Endodermal cell (in vitro differentiated cells): ENCODE measurements at regions not wholly inside any gene's neighbourhood (a gene's known extent, or its start where the extent isn't known, plus 50 kb on each side); places are given as distances from the start of the nearest gene placed in this dataset.

Experiments used
- DNase-seq: peaks from one replicate; pipeline ENCODE4 v3.0.0-alpha.2; 2017
- H3K27ac ChIP-seq: 2 replicates; pipeline ENCODE4 v1.5.1; 2013; ENCODE audit warnings: mild to moderate bottlenecking, low read depth, low read length, moderate library complexity
- H3K27me3 ChIP-seq: 2 replicates; pipeline ENCODE4 v1.6.1; 2013; ENCODE audit warnings: mild to moderate bottlenecking, low read length, moderate library complexity; ENCODE audit not compliant: insufficient read depth, control insufficient read depth, poor library complexity, severe bottlenecking
- H3K36me3 ChIP-seq: 2 replicates; pipeline ENCODE4 v1.7.0; 2013; ENCODE audit warnings: mild to moderate bottlenecking, low read length, moderate library complexity; ENCODE audit not compliant: control insufficient read depth, insufficient read depth
- H3K4me1 ChIP-seq: one replicate; pipeline ENCODE4 v1.7.0; 2013; ENCODE audit warnings: low read length; ENCODE audit not compliant: control insufficient read depth, insufficient read depth
- H3K4me3 ChIP-seq: 2 replicates; pipeline ENCODE4 v1.5.1; 2013; ENCODE audit warnings: mild to moderate bottlenecking, low read length, moderate library complexity
- H3K9ac ChIP-seq: 2 replicates; pipeline ENCODE4 v1.6.1; 2013; ENCODE audit warnings: mild to moderate bottlenecking, low read length, moderate library complexity; ENCODE audit not compliant: poor library complexity, severe bottlenecking; ENCODE audit errors: extremely low read depth
- H3K9me3 ChIP-seq: 2 replicates; pipeline ENCODE4 v1.6.1; 2013; ENCODE audit warnings: mild to moderate bottlenecking, low read length, moderate library complexity; ENCODE audit not compliant: control insufficient read depth
- H3K27ac Mint-ChIP-seq: 2 replicates; pipeline ENCODE4 v1.8.0; 2020; ENCODE audit warnings: mixed read lengths
- H3K27me3 Mint-ChIP-seq: 2 replicates; pipeline ENCODE4 v1.8.0; 2021; ENCODE audit warnings: mild to moderate bottlenecking, mixed read lengths; ENCODE audit not compliant: insufficient read depth
- H3K36me3 Mint-ChIP-seq: 2 replicates; pipeline ENCODE4 v1.8.0; 2020; ENCODE audit warnings: low read depth, mixed read lengths
- H3K4me1 Mint-ChIP-seq: 2 replicates; pipeline ENCODE4 v1.8.0; 2020; ENCODE audit warnings: mixed read lengths
- H3K4me3 Mint-ChIP-seq: 2 replicates; pipeline ENCODE4 v1.8.0; 2020; ENCODE audit warnings: mild to moderate bottlenecking, moderate library complexity, mixed read lengths
- H3K9me3 Mint-ChIP-seq: 2 replicates; pipeline ENCODE4 v1.8.0; 2020; ENCODE audit warnings: mild to moderate bottlenecking, mixed read lengths
- WGBS, 2 experiments: methylation state at CpG; one replicate each; pipeline versions ENCODE4 v1.1.5 to v1.1.7; 2013; ENCODE audit warnings: missing lambda C conversion rate in 2 of 2, mixed read lengths in 1 of 2; ENCODE audit not compliant: insufficient coverage in 1 of 2, insufficient read length in 1 of 2; 5-methylcytosine and 5-hydroxymethylcytosine counted together
- TF ChIP-seq, protein P1 (sequence below): fragments of 200-600 bp; sonication (generic); conservative IDR thresholded peaks from 2 replicates; pipeline ENCODE4 v1.5.0; 2021; ENCODE audit warnings: antibody characterized with exemption, mild to moderate bottlenecking

DNA sequence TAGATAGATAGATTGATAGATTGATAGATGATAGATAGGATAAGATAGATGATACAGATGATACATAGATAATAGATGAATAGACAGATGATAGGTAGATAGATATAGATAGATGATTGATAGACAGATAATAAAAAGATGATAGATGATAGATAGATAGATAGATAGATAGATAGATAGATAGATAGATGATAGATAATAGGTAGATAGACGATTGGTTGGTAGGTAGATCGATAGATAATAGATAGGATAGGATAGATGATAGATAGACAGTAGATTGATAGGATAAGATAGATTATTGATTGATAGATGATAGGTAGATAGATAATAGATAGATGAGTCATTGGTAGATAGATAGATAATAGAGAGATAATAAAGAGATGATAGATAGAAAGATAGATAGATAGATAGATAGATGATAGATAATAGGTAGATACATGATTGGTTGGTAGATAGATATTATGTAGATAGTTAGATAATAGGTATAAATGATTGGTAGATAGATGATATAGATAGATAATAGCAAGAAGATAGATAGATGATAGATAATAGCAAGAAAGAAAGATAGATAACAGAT is 109.4 kb upstream of the C16orf82 start:
- DNase-seq = no peak
- H3K36me3 Mint-ChIP-seq = no peaks in the 10 kb centered on the region
- no peaks in the 10 kb centered on the region for H3K4me1 ChIP-seq
- H3K27me3 ChIP-seq = peaks cover 21% of the 10 kb centered on the region
- no peaks in the 10 kb centered on the region for H3K9me3 ChIP-seq
- H3K4me3 ChIP-seq = no peak overlapping the region
- no peaks in the 10 kb centered on the region for H3K4me1 Mint-ChIP-seq
- no peak overlapping the region for H3K27ac ChIP-seq
- H3K36me3 ChIP-seq = no peaks in the 10 kb centered on the region
- no peaks in the 10 kb centered on the region for H3K9me3 Mint-ChIP-seq
- TF ChIP-seq, protein P1, sequence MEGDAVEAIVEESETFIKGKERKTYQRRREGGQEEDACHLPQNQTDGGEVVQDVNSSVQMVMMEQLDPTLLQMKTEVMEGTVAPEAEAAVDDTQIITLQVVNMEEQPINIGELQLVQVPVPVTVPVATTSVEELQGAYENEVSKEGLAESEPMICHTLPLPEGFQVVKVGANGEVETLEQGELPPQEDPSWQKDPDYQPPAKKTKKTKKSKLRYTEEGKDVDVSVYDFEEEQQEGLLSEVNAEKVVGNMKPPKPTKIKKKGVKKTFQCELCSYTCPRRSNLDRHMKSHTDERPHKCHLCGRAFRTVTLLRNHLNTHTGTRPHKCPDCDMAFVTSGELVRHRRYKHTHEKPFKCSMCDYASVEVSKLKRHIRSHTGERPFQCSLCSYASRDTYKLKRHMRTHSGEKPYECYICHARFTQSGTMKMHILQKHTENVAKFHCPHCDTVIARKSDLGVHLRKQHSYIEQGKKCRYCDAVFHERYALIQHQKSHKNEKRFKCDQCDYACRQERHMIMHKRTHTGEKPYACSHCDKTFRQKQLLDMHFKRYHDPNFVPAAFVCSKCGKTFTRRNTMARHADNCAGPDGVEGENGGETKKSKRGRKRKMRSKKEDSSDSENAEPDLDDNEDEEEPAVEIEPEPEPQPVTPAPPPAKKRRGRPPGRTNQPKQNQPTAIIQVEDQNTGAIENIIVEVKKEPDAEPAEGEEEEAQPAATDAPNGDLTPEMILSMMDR = no peak
- peaks cover 11% of the 10 kb centered on the region for H3K27me3 Mint-ChIP-seq
- 81% methylated on average over 2 of the region's 2 CpGs for WGBS, 2 experiments
- no peak overlapping the region for H3K4me3 Mint-ChIP-seq
- H3K27ac Mint-ChIP-seq = no peak overlapping the region
- H3K9ac ChIP-seq = no peak overlapping the region

GRCh38 chr16:26959416-26960009 is 107.2 kb upstream of the C16orf82 start:
- H3K27me3 Mint-ChIP-seq = peaks cover 15% of the 10 kb centered on the region
- H3K9me3 ChIP-seq = no peaks in the 10 kb centered on the region
- peaks cover 20% of the 10 kb centered on the region for H3K27me3 ChIP-seq
- no peak for DNase-seq
- peaks cover 4% of the 10 kb centered on the region for H3K4me1 Mint-ChIP-seq
- H3K9ac ChIP-seq = no peak overlapping the region
- TF ChIP-seq, protein P1 = no peak
- H3K36me3 Mint-ChIP-seq = no peaks in the 10 kb centered on the region
- H3K36me3 ChIP-seq = no peaks in the 10 kb centered on the region
- 77 to 78% methylated on average over 5 of the region's 5 CpGs for WGBS, 2 experiments
- H3K27ac Mint-ChIP-seq = no peak overlapping the region
- no peak overlapping the region for H3K4me3 ChIP-seq
- H3K4me3 Mint-ChIP-seq = no peak overlapping the region
- no peaks in the 10 kb centered on the region for H3K4me1 ChIP-seq
- H3K27ac ChIP-seq = no peak overlapping the region
- no peaks in the 10 kb centered on the region for H3K9me3 Mint-ChIP-seq

DNA sequence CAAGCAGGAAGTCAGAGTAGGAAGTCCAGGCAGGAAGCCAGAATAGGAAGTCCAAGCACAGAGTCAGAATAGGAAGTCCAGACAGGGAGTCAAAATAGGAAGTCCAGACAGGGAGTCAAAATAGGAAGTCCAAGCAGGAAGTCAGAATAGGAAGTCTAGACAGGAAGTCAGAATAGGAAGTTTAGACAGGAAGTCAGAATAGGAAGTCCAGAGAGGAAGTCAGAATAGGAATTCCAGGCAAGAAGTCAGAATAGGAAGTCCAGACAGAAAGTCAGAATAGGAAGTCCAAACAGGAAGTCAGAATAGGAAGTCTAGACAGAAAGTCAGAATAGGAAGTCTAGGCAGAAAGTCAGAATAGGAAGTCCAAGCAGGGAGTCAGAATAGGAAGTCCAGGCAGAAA is 105.3 kb upstream of the C16orf82 start:
- H3K4me1 Mint-ChIP-seq = peaks cover 7% of the 10 kb centered on the region
- H3K9ac ChIP-seq = no peak overlapping the region
- peaks cover 15% of the 10 kb centered on the region for H3K27me3 Mint-ChIP-seq
- no peaks in the 10 kb centered on the region for H3K36me3 Mint-ChIP-seq
- no peak overlapping the region for H3K27ac ChIP-seq
- no peaks in the 10 kb centered on the region for H3K36me3 ChIP-seq
- DNase-seq = no peak
- H3K9me3 ChIP-seq = no peaks in the 10 kb centered on the region
- H3K4me3 ChIP-seq = no peak overlapping the region
- H3K4me1 ChIP-seq = no peaks in the 10 kb centered on the region
- H3K27me3 ChIP-seq = peaks cover 10% of the 10 kb centered on the region
- H3K27ac Mint-ChIP-seq = no peak overlapping the region
- H3K4me3 Mint-ChIP-seq = no peak overlapping the region
- no peaks in the 10 kb centered on the region for H3K9me3 Mint-ChIP-seq
- TF ChIP-seq, protein P1 = no peak
